HepG2 (cell line): ENCODE measurements at regions not wholly inside any gene's neighbourhood (a gene's known extent, or its start where the extent isn't known, plus 50 kb on each side); places are given as distances from the start of the nearest gene placed in this dataset.

Experiments
- ATAC-seq: fragments of 200-7000 bp; cut with Tn5 transposase; 3 replicates; pipeline ENCODE4 v1.9.1; 2020; ENCODE audit warnings: mild to moderate bottlenecking, moderate library complexity
- BruUV-seq: library from RNA; stranded (reverse); fragments of 400-500 nt; replicated peaks from 2 replicates; lab custom pipeline; 2021; lab: Mats Ljungman, UMichigan
- CTCF ChIA-PET: fragments of 300-600 bp; formaldehyde crosslinking; extraction: SDS; loops from one replicate; lab custom pipeline; 2021; ENCODE audit warnings: low total read pairs, inconsistent platforms, low intra/inter-chr PET ratio; lab: Yijun Ruan, JAX
- POLR2A ChIA-PET: fragments of 350-600 bp; sonication (Branson Sonifier 250); formaldehyde crosslinking; loops from one replicate; lab custom pipeline; 2020; ENCODE audit warnings: antibody characterized with exemption, inconsistent platforms; lab: Yijun Ruan, JAX
- DNase-seq: peaks from one replicate; pipeline ENCODE4 v3.0.0-alpha.2; 2015; ENCODE audit warnings: low spot score
- FAIRE-seq: peaks from 3 replicates; lab custom pipeline; 2011; peaks lifted over from hg19 to GRCh38; lab: Jason Lieb, UNC
- H2AFZ ChIP-seq: one replicate; pipeline ENCODE4 v1.6.1; 2011; ENCODE audit warnings: low read length, inconsistent platforms
- H3K27ac ChIP-seq: fragments of 300-600 bp; 3 replicates; pipeline ENCODE4 v1.8.0; 2011; ENCODE audit warnings: mixed run types, mild to moderate bottlenecking, mixed read lengths, low read length, inconsistent platforms; ENCODE audit not compliant: insufficient read depth; ENCODE audit errors: extremely low read length
- H3K27me3 ChIP-seq, 2 experiments: fragments of 200-600 bp in 1 of 2; 2 replicates in 1 of 2; 3 replicates in 1 of 2; pipeline versions ENCODE4 v1.6.0 to v1.8.0; 2011; ENCODE audit warnings: low read length in 2 of 2, mild to moderate bottlenecking in 2 of 2, moderate library complexity in 2 of 2, inconsistent platforms in 1 of 2; ENCODE audit not compliant: insufficient read depth in 2 of 2, control insufficient read depth in 1 of 2
- H3K36me3 ChIP-seq, 2 experiments: fragments of 200-600 bp in 1 of 2; replicated peaks in 1 of 2; 2 replicates in 1 of 2; 3 replicates in 1 of 2; pipeline versions ENCODE4 v1.5.1 to v1.8.0; 2011; ENCODE audit warnings: low read length in 2 of 2, inconsistent platforms in 1 of 2; ENCODE audit not compliant: insufficient read depth in 2 of 2, control insufficient read depth in 1 of 2
- H3K4me1 ChIP-seq: 2 replicates; pipeline ENCODE4 v1.5.1; 2012; ENCODE audit warnings: low read length, inconsistent platforms; ENCODE audit not compliant: insufficient read depth
- H3K4me2 ChIP-seq: 2 replicates; pipeline ENCODE4 v1.6.0; 2011; ENCODE audit warnings: low read depth, low read length, inconsistent platforms
- H3K4me3 ChIP-seq, 3 experiments: fragments of 200-600 bp in 1 of 3; sonication (generic), shearing (Covaris generic) in 1 of 3; replicated peaks in 1 of 3; 2 replicates each; pipeline ENCODE4 v1.5.1; 2011 to 2016; ENCODE audit warnings: low read length in 3 of 3, inconsistent platforms in 2 of 3, low read depth in 2 of 3, mild to moderate bottlenecking in 2 of 3, control low read depth in 1 of 3, mixed read lengths in 1 of 3; ENCODE audit not compliant: insufficient read depth in 1 of 3
- H3K79me2 ChIP-seq: one replicate; pipeline ENCODE4 v1.6.1; 2011; ENCODE audit warnings: low read length, inconsistent platforms; ENCODE audit not compliant: insufficient read depth
- H3K9ac ChIP-seq: 2 replicates; pipeline ENCODE4 v1.6.0; 2011; ENCODE audit warnings: mild to moderate bottlenecking, low read depth, low read length, inconsistent platforms; ENCODE audit not compliant: insufficient read depth
- H3K9me3 ChIP-seq: 2 replicates; pipeline ENCODE4 v1.5.1; 2012; ENCODE audit warnings: mild to moderate bottlenecking, low read length
- H4K20me1 ChIP-seq: 2 replicates; pipeline ENCODE4 v1.6.0; 2011; ENCODE audit warnings: inconsistent platforms, mild to moderate bottlenecking, low read length, moderate library complexity; ENCODE audit not compliant: insufficient read depth
- ATF6 ChIP-seq: sonication (generic); formaldehyde crosslinking; conservative IDR thresholded peaks from 2 replicates; pipeline ENCODE4 v1.4.0; 2020; ENCODE audit warnings: missing genetic modification reagents
- CEBPB ChIP-seq: IDR thresholded peaks from 2 replicates; pipeline ENCODE4 v1.6.1; 2011; ENCODE audit warnings: low read depth, low read length, improper control_type of control experiment, borderline replicate concordance
- DNMT3B ChIP-seq: conservative IDR thresholded peaks from 2 replicates; pipeline ENCODE4 v1.6.1; 2016; ENCODE audit warnings: missing biosample characterization, control low read depth
- GTF3A ChIP-seq: sonication (generic); formaldehyde crosslinking; conservative IDR thresholded peaks from 2 replicates; pipeline ENCODE4 v1.4.0; 2020; ENCODE audit warnings: mild to moderate bottlenecking, missing genetic modification reagents
- GZF1 ChIP-seq: sonication (generic); formaldehyde crosslinking; IDR thresholded peaks from 2 replicates; pipeline ENCODE4 v1.5.1; 2020; ENCODE audit warnings: mild to moderate bottlenecking, missing genetic modification reagents
- HNRNPLL ChIP-seq: fragments of 200-400 bp; formaldehyde crosslinking; IDR thresholded peaks from 2 replicates; pipeline ENCODE4 v1.6.1; 2017; ENCODE audit warnings: mild to moderate bottlenecking, low read depth, low read length; ENCODE audit not compliant: poor library complexity, severe bottlenecking
- JUND ChIP-seq: sonication (generic); formaldehyde crosslinking; IDR thresholded peaks from 2 replicates; pipeline ENCODE4 v1.8.0; 2022; ENCODE audit warnings: mild to moderate bottlenecking, missing genetic modification reagents
- RBAK ChIP-seq: sonication (generic); formaldehyde crosslinking; IDR thresholded peaks from 2 replicates; pipeline ENCODE4 v1.5.1; 2020; ENCODE audit warnings: mild to moderate bottlenecking, missing genetic modification reagents
- SMARCE1 ChIP-seq: fragments of 450-650 bp; IDR thresholded peaks from 2 replicates; pipeline ENCODE4 v1.6.1; 2017; ENCODE audit warnings: borderline replicate concordance
- TAF15 ChIP-seq: fragments of 200-400 bp; formaldehyde crosslinking; IDR thresholded peaks from one replicate; pipeline ENCODE4 v1.6.1; 2018; ENCODE audit warnings: mild to moderate bottlenecking, low read depth, low read length; ENCODE audit not compliant: poor library complexity, severe bottlenecking
- TEAD3 ChIP-seq: optimal IDR thresholded peaks from 2 replicates; pipeline ENCODE3; 2016; ENCODE audit warnings: borderline replicate concordance
- THAP7 ChIP-seq: sonication (generic); formaldehyde crosslinking; IDR thresholded peaks from 2 replicates; pipeline ENCODE4 v1.8.1; 2023; ENCODE audit warnings: mild to moderate bottlenecking, missing genetic modification reagents
- ZBTB3 ChIP-seq: sonication (generic); formaldehyde crosslinking; IDR thresholded peaks from 2 replicates; pipeline ENCODE4 v1.4.0; 2020; ENCODE audit warnings: low read depth, mild to moderate bottlenecking, moderate library complexity, missing genetic modification reagents, borderline replicate concordance
- ZNF530 ChIP-seq: sonication (generic); formaldehyde crosslinking; IDR thresholded peaks from 2 replicates; pipeline ENCODE4 v1.5.0; 2020; ENCODE audit warnings: low read depth, mild to moderate bottlenecking, missing genetic modification reagents
- ZNF652 ChIP-seq: IDR thresholded peaks from 2 replicates; pipeline ENCODE4 v1.6.1; 2016; ENCODE audit warnings: low read depth, borderline replicate concordance
- ZNF724P ChIP-seq: sonication (generic); formaldehyde crosslinking; IDR thresholded peaks from 2 replicates; pipeline ENCODE4 v1.8.0; 2022; ENCODE audit warnings: missing genetic modification reagents, borderline replicate concordance
- WGBS: methylation state at CpG from one replicate; pipeline ENCODE4 v1.1.6; 2017; ENCODE audit warnings: low lambda C conversion rate; 5-methylcytosine and 5-hydroxymethylcytosine counted together
- in situ Hi-C: cut with HindIII; loops from 2 replicates; pipeline ENCODE4 v1.10.0; 2017; ENCODE audit warnings: low pct_unique_long_range_greater_than_20kb; ENCODE audit not compliant: extremely low pct_ligation_motif_present
- intact Hi-C: fragments of 100-400 bp; cut with micrococcal nuclease; formaldehyde crosslinking; loops from one replicate; pipeline ENCODE4 v1.10.0; 2022; ENCODE audit not compliant: unreplicated experiment

DNA sequence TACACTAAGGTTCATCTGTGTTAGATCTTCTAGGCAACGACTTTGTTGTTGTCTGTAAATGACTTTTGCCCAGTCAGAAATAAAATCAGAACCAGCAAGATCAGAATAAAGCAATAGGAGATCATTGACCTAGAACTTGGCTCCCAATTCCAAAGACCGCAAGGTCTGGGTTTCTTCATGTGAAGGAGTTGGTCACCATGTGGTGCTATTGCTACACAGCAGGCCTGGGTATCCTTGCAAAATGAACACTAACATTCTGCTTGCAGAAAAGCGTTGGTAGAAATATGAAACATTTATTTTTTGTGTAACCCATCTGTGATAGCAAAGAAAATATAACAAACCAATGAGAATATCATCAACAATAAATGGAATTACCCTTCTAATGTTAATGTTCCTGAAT is 831.0 kb downstream of the NXPH1 start:
- Histone ChIP-seq H3K4me1 (no peaks in the 10 kb centered on the region), H3K27ac (no peak overlapping the region), H3K27me3 (no peaks in the 10 kb centered on the region), H4K20me1 (no peaks in the 10 kb centered on the region), H3K4me2 (no peak overlapping the region), H3K36me3 (no peaks in the 10 kb centered on the region), H2AFZ (no peak overlapping the region), H3K9me3 (peaks cover 55% of the 10 kb centered on the region), H3K79me2 (no peaks in the 10 kb centered on the region), H3K4me3 (no peak overlapping the region), H3K9ac (no peak overlapping the region)
- TF ChIP-seq GZF1 (CRISPR knock-in tag) (no peak), ZNF652 (CRISPR knock-in tag) (no peak), CEBPB (no peak), ZNF724P (CRISPR knock-in tag) (no peak), RBAK (CRISPR knock-in tag) (no peak), JUND (CRISPR knock-in tag) (no peak), THAP7 (CRISPR knock-in tag) (no peak), TAF15 (no peak), HNRNPLL (no peak)
- no peak for FAIRE-seq
- no peak for DNase-seq
- WGBS, result 3% methylated on average over 3 of the region's 3 CpGs
- in situ Hi-C loops, result no loop called here
- ATAC-seq, result no peak
- BruUV-seq, result no TSS peak
- CTCF ChIA-PET, result no interaction called here
- POLR2A ChIA-PET, result no interaction called here
- intact Hi-C loops, result no loop called here

DNA sequence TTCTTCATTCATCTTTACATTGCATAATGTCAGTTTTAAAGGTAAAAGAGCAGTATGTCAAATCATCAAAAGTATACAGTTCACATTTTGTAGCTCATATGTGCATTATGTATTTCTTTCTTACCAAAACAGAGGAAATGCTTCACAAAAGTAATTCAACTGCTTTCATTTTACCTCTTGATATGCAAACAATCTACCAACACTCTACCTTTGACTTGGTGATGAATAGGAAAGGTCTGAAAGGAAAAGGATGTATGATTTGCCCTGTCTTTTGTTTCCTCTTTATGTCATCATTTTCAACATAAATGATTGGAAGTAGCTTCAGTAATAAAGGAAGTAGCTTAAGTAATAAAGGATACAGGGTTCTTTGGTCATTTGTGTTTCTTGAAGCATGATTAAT is 846.7 kb downstream of the NXPH1 start:
- no peaks in the 10 kb centered on the region for H3K27me3 ChIP-seq
- H3K9me3 ChIP-seq, result peaks cover 75% of the 10 kb centered on the region
- ChIA-PET POLR2A (no interaction called here), CTCF (no interaction called here)
- no peaks in the 10 kb centered on the region for H3K79me2 ChIP-seq
- H3K36me3 ChIP-seq, result no peaks in the 10 kb centered on the region
- in situ Hi-C loops, result no loop called here
- H2AFZ ChIP-seq, result no peak overlapping the region
- no peaks in the 10 kb centered on the region for H3K4me1 ChIP-seq
- no peak overlapping the region for H3K4me2 ChIP-seq
- FAIRE-seq (no peak), DNase-seq (no peak), ATAC-seq (no peak)
- TF ChIP-seq SMARCE1, result no peak
- TF ChIP-seq DNMT3B (CRISPR knock-in tag), result no peak
- TF ChIP-seq GTF3A, result no peak
- TF ChIP-seq TEAD3 (CRISPR knock-in tag), result no peak
- no peak for TF ChIP-seq ZNF530
- TF ChIP-seq ZBTB3 (CRISPR knock-in tag), result no peak
- TF ChIP-seq ATF6 (CRISPR knock-in tag), result no peak
- H3K4me3 ChIP-seq, result no peak overlapping the region
- no TSS peak for BruUV-seq
- H3K9ac ChIP-seq, result no peak overlapping the region
- H4K20me1 ChIP-seq, result no peaks in the 10 kb centered on the region
- intact Hi-C loops, result no loop called here
- H3K27ac ChIP-seq, result no peak overlapping the region
